Fibroblast of lung (primary cell): ENCODE measurements at regions not wholly inside any gene's neighbourhood (a gene's known extent, or its start where the extent isn't known, plus 50 kb on each side); places are given as distances from the start of the nearest gene placed in this dataset.

Experiments
- CTCF ChIP-seq, 2 donors: IDR thresholded peaks in 1 of 2; conservative IDR thresholded peaks in 1 of 2; 1 replicate in 1 of 2; 2 replicates in 1 of 2; pipeline ENCODE4 v1.5.1; 2011 to 2012; ENCODE audit warnings: low read length in 2 of 2, control low read depth in 1 of 2, inconsistent platforms in 1 of 2, low read depth in 1 of 2, mild to moderate bottlenecking in 1 of 2
- EZH2 ChIP-seq: IDR thresholded peaks from 2 replicates; pipeline ENCODE4 v1.5.1; 2012; ENCODE audit warnings: low read length, control low read depth, mild to moderate bottlenecking; ENCODE audit errors: missing control alignments

- no peak for TF ChIP-seq EZH2
- no peak for TF ChIP-seq CTCF (conservative IDR thresholded peaks at IDR 0.05 in 1 of 2, IDR thresholded peaks at IDR 0.05 in 1 of 2; ENCODE audit: low read depth in 1 of 2, low read length in 2 of 2)
Observed at GRCh38 chr18:4931209-4931608, 265.8 kb downstream of the AKAIN1 start.
